ENCODE measurements at regions not wholly inside any gene's neighbourhood (a gene's known extent, or its start where the extent isn't known, plus 50 kb on each side); places are given as distances from the start of the nearest gene placed in this dataset.

- Histone ChIP-seq H3K4me2 (ENCODE audit: low read length) (no peak overlapping the region), H3K9me2 (replicated peaks; ENCODE audit: control insufficient read depth, low read length) (no peaks in the 10 kb centered on the region), H3K36me3 (ENCODE audit: control insufficient read depth, low read length) (no peaks in the 10 kb centered on the region), H3K27ac (ENCODE audit: low read depth, low read length) (no peak overlapping the region), H3K9me3 (ENCODE audit: control insufficient read depth, insufficient read depth, low read length) (no peaks in the 10 kb centered on the region), H3K79me2 (ENCODE audit: control insufficient read depth, low read length) (no peaks in the 10 kb centered on the region), H3K4me3 (ENCODE audit: low read length) (no peak overlapping the region), H4K20me1 (ENCODE audit: control insufficient read depth, insufficient read depth, low read depth, low read length) (no peaks in the 10 kb centered on the region), H3F3A (ENCODE audit: control insufficient read depth, insufficient read depth) (no peaks in the 10 kb centered on the region), H3K27me3 (ENCODE audit: control insufficient read depth, low read length) (no peaks in the 10 kb centered on the region), H3K4me1 (ENCODE audit: control insufficient read depth, low read length) (peaks cover 12% of the 10 kb centered on the region)
- TF ChIP-seq CTCF (IDR thresholded peaks at IDR 0.05; ENCODE audit: low read depth, low read length, poor library complexity, severe bottlenecking) (no peak), EZH2phosphoT487 (IDR thresholded peaks at IDR 0.05; ENCODE audit: borderline replicate concordance, low read length) (no peak)
Measured at GRCh38 chr1:60279798-60280197, 206.2 kb upstream of the C1orf87 start.

GRCh38 chr1:60277269-60277668 is 203.7 kb upstream of the C1orf87 start:
- no peak overlapping the region for H3K4me3 ChIP-seq (ENCODE audit: low read length)
- no peaks in the 10 kb centered on the region for H3K9me2 ChIP-seq (replicated peaks; ENCODE audit: control insufficient read depth, low read length)
- H3K36me3 ChIP-seq (ENCODE audit: control insufficient read depth, low read length), result no peaks in the 10 kb centered on the region
- 0 out of 2 replicates have a peak overlapping the region, but pooled peaks have one; percentile 3 for H3K4me2 ChIP-seq (ENCODE audit: low read length)
- H4K20me1 ChIP-seq (ENCODE audit: control insufficient read depth, insufficient read depth, low read depth, low read length), result no peaks in the 10 kb centered on the region
- no peaks in the 10 kb centered on the region for H3F3A ChIP-seq (ENCODE audit: control insufficient read depth, insufficient read depth)
- H3K27me3 ChIP-seq (ENCODE audit: control insufficient read depth, low read length), result no peaks in the 10 kb centered on the region
- peaks cover 12% of the 10 kb centered on the region for H3K4me1 ChIP-seq (ENCODE audit: control insufficient read depth, low read length)
- H3K9me3 ChIP-seq (ENCODE audit: control insufficient read depth, insufficient read depth, low read length), result no peaks in the 10 kb centered on the region
- TF ChIP-seq EZH2phosphoT487 (IDR thresholded peaks at IDR 0.05; ENCODE audit: borderline replicate concordance, low read length) (no peak), CTCF (IDR thresholded peaks at IDR 0.05; ENCODE audit: low read depth, low read length, poor library complexity, severe bottlenecking) (no peak)
- H3K79me2 ChIP-seq (ENCODE audit: control insufficient read depth, low read length), result no peaks in the 10 kb centered on the region
- peak overlapping the region; percentile 49 for H3K27ac ChIP-seq (ENCODE audit: low read depth, low read length)

- H3K27ac ChIP-seq (ENCODE audit: low read depth, low read length), result no peak overlapping the region
- H3K4me1 ChIP-seq (ENCODE audit: control insufficient read depth, low read length), result no peaks in the 10 kb centered on the region
- no peaks in the 10 kb centered on the region for H3K27me3 ChIP-seq (ENCODE audit: control insufficient read depth, low read length)
- H3K4me3 ChIP-seq (ENCODE audit: low read length), result no peak overlapping the region
- no peaks in the 10 kb centered on the region for H3K9me3 ChIP-seq (ENCODE audit: control insufficient read depth, insufficient read depth, low read length)
- no peaks in the 10 kb centered on the region for H3K36me3 ChIP-seq (ENCODE audit: control insufficient read depth, low read length)
- no peaks in the 10 kb centered on the region for H3K79me2 ChIP-seq (ENCODE audit: control insufficient read depth, low read length)
- no peaks in the 10 kb centered on the region for H4K20me1 ChIP-seq (ENCODE audit: control insufficient read depth, insufficient read depth, low read depth, low read length)
- no peak overlapping the region for H3K4me2 ChIP-seq (ENCODE audit: low read length)
- H3K9me2 ChIP-seq (replicated peaks; ENCODE audit: control insufficient read depth, low read length), result no peaks in the 10 kb centered on the region
- no peaks in the 10 kb centered on the region for H3F3A ChIP-seq (ENCODE audit: control insufficient read depth, insufficient read depth)
- no peak for TF ChIP-seq CTCF (IDR thresholded peaks at IDR 0.05; ENCODE audit: low read depth, low read length, poor library complexity, severe bottlenecking)
Measured at GRCh38 chr1:60274422-60275290, 201.1 kb upstream of the C1orf87 start.

Data from DOHH2 (cell line).